GM12801 (cell line): ENCODE measurements at regions not wholly inside any gene's neighbourhood (a gene's known extent, or its start where the extent isn't known, plus 50 kb on each side); places are given as distances from the start of the nearest gene placed in this dataset.

Source experiments
- CTCF ChIP-seq: IDR thresholded peaks from one replicate; pipeline ENCODE4 v1.5.1; 2011; ENCODE audit warnings: control low read depth; ENCODE audit not compliant: insufficient read length; ENCODE audit errors: extremely low read depth

- no peak for TF ChIP-seq CTCF
These were observed 532.2 kb upstream of the WWC1 start for GRCh38 chr5:167759057-167759821.

- TF ChIP-seq CTCF: no peak
These were observed 527.7 kb upstream of the WWC1 start for GRCh38 chr5:167763772-167764171.

GRCh38 chr5:167764641-167765289 is 526.7 kb upstream of the WWC1 start:
- no peak for TF ChIP-seq CTCF

DNA sequence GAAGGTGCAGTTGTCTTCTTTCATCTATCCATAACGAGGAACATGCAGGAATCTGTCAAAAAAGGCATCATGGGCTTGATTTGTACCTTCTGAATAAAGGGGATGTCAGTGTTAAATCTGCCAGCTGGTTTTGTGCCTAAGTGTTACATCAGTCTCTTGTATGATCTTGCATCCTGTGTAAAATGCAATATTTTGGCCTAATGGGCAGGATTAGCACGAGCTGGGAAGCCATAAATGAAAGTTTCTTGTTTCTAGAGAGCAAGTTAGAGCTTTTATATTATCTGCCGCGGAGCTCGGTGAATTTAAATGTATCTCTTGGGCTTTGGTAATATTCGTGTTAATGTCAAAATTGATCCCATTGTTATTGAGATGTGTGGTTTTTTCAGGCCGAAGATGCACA is 526.1 kb upstream of the WWC1 start:
- TF ChIP-seq CTCF: no peak

- no peak for TF ChIP-seq CTCF
These were observed 524.5 kb upstream of the WWC1 start for GRCh38 chr5:167766957-167767356.

GRCh38 chr5:167767795-167768194 is 523.6 kb upstream of the WWC1 start:
- no peak for TF ChIP-seq CTCF

- TF ChIP-seq CTCF: no peak
These were observed 521.5 kb upstream of the WWC1 start for GRCh38 chr5:167769846-167770413.
